LNCaP clone FGC (cell line): ENCODE measurements at regions not wholly inside any gene's neighbourhood (a gene's known extent, or its start where the extent isn't known, plus 50 kb on each side); places are given as distances from the start of the nearest gene placed in this dataset.

Experiments
- DNase-seq: peaks from one replicate; pipeline ENCODE4 v3.0.0-alpha.2; 2011; ENCODE audit warnings: low read depth
- H3K4me3 ChIP-seq: 2 replicates; pipeline ENCODE4 v1.5.1; 2011; ENCODE audit warnings: mild to moderate bottlenecking, low read depth, low read length, control low read depth
- TF ChIP-seq, protein P1 (sequence below): IDR thresholded peaks from 2 replicates; pipeline ENCODE4 v1.5.1; 2012; ENCODE audit warnings: mild to moderate bottlenecking; ENCODE audit not compliant: control insufficient read depth, insufficient read depth; ENCODE audit errors: extremely low read depth

DNA sequence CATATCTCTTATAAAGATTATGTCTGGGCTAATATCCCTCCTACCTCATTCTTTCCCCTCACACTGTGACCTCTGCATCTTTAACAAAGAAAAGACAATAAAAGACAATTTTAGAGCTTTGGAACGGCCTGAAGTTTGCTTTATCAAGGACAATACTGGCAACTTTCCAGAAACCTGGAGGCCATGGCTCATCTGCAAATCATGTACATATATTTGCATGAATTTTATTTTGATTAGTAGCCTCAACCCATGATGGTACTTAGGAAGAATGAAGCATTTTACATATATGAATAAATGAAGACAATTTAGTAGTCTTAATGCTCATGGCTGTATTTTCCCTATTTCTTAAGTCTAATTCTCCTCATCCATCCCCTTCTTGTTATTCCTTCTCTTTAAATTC lies 612.2 kb upstream of the CXADR start:
- TF ChIP-seq, protein P1, sequence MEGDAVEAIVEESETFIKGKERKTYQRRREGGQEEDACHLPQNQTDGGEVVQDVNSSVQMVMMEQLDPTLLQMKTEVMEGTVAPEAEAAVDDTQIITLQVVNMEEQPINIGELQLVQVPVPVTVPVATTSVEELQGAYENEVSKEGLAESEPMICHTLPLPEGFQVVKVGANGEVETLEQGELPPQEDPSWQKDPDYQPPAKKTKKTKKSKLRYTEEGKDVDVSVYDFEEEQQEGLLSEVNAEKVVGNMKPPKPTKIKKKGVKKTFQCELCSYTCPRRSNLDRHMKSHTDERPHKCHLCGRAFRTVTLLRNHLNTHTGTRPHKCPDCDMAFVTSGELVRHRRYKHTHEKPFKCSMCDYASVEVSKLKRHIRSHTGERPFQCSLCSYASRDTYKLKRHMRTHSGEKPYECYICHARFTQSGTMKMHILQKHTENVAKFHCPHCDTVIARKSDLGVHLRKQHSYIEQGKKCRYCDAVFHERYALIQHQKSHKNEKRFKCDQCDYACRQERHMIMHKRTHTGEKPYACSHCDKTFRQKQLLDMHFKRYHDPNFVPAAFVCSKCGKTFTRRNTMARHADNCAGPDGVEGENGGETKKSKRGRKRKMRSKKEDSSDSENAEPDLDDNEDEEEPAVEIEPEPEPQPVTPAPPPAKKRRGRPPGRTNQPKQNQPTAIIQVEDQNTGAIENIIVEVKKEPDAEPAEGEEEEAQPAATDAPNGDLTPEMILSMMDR = no peak
- H3K4me3 ChIP-seq = no peak overlapping the region
- no peak for DNase-seq

DNA sequence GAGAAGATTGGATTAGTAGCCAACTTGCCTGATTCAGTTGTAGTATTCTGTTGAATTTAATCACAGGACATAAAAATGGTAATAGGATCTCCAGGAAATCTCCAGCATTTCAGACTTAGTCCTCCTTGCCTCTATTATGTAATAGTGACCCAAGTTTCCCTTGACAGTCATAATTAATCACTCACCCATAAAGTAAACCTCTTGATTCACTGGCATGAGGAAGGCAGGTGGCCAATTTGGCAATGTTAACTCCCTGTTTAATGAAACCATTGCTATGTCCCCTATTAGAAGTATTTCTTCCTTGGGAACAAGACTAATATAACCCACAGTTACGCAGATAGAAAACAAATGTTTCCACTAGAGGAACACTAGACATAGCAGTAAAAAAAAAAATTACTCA lies 604.8 kb upstream of the CXADR start:
- TF ChIP-seq, protein P1 = no peak
- no peak for DNase-seq
- H3K4me3 ChIP-seq = no peak overlapping the region

DNA sequence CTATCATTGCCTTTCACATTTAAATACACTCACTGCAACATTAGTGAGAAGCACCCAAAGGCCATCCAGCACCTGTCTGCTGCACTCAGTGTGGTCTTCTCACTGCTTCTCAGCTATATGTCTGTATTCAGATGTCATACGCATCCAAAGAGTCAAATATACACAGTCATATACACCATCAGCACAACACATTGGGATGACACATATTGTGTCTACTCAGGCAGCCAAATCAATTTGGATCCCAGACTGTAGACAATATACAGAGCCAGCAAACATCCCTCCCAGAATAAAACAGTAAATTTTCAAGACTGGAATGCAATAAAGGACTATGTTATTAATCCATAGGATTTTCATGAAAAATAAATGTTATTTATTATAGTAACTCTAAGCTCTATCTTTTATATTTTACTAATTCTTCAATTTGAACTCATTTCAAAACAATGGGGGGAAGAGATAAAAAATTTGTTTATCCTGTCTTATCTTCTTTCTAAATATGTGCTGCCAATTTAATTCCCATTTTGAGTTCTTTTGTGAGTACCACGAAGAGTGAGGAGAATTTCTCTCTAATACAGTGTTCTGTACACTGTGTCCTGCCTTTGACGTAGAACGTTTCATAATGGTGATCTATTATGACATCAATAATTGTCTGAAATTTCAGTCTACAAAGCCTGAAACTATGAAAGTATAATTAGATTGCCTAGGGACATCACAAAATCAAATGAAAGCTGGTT lies 602.2 kb upstream of the CXADR start:
- no peak overlapping the region for H3K4me3 ChIP-seq
- TF ChIP-seq, protein P1 = no peak
- no peak for DNase-seq

DNA sequence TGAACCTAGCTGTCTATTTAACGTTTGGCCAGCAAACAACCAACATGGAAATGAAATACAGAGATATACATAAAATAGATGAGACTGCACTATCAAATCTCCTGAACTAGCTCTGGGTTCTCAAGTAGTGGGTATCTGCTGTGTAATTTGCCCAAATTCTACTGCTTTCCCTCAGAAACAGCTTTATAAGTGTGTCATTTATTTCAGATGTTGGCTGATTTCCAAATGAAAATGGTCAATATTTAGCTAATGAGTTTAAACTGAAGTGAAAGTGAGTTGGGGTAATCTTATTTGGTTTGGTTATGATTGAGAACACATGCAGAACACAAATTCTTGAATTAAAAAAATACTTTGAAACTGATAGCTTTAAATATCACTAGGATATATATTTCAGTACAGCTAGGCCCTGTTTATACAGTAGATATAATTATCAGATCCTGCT lies 601.7 kb upstream of the CXADR start:
- no peak for DNase-seq
- TF ChIP-seq, protein P1 = no peak
- H3K4me3 ChIP-seq = no peak overlapping the region

DNA sequence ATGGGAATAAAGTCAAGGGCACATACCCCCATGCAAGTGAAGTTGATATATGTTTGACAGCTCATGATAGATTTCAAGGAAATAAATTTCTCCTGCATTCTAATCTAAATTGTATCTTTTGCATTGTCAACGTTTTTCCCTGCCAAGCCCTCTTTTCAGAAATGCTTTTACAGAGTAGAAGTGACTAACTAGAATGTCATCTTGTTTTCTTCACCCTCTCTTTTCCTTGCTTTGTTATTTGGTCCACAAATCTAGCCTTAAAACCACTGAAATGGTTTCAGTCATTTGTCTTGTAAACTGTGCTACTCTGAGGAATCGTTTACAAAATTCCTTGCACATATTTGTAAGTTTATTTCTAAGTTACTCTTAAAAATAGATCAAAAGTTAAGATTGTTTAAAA lies 600.8 kb upstream of the CXADR start:
- no peak overlapping the region for H3K4me3 ChIP-seq
- DNase-seq = no peak
- TF ChIP-seq, protein P1 = no peak

DNA sequence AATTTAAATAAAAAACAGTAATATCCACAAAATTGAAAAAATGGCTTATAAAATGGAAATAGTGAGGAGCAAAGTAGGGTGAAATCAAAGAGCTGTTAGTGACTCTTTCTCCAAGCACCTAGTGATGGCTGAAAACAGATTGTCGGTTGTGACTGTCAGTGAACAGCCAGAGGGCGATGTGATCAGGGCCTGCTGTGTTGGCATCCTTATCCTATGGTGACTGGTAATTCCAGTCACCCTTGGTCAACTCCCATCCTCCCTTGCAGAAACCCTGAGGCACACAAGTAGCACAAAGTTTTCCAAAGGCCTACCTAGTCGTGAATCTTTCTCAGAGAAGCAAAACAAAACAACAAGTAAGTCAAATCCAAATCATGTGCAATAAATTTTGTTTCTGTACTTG lies 599.8 kb upstream of the CXADR start:
- TF ChIP-seq, protein P1 = peak; percentile 54
- no peak overlapping the region for H3K4me3 ChIP-seq
- DNase-seq = peak; percentile 8

DNA sequence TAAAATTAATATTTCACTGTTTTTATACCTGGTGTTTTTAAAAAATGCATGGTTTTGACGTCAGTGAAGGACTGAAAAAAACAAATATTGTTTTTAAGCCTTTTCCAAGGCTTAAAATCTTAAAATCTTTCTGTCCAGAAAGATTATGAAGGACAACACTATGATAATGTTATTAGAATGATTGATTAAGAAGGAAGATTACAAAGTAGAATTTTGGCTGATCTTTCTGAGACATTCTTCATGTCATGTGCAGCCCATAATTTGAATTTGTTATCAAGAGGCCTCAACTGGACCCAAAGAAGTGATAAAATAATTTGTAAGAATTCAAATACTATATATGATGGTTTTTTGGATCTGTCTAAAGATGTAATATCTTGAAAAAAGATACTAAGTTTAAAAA lies 584.4 kb upstream of the CXADR start:
- TF ChIP-seq, protein P1 = no peak
- H3K4me3 ChIP-seq = no peak overlapping the region
- no peak for DNase-seq
